Kidney (tissue), 13 donors: ENCODE measurements at regions not wholly inside any gene's neighbourhood (a gene's known extent, or its start where the extent isn't known, plus 50 kb on each side); places are given as distances from the start of the nearest gene placed in this dataset.

Source experiments
- DNase-seq, 5 donors: peaks; one replicate each; pipeline ENCODE4 v3.0.0-alpha.2; 2013 to 2020
- FAIRE-seq: peaks from 2 replicates; lab custom pipeline; 2012; peaks lifted over from hg19 to GRCh38; lab: Jason Lieb, UNC
- H3K27ac ChIP-seq, 2 donors: one replicate each; pipeline ENCODE4 v1.7.0; 2013; ENCODE audit warnings: low read depth in 2 of 2, low read length in 2 of 2, inconsistent platforms in 1 of 2
- H3K27me3 ChIP-seq: one replicate; pipeline ENCODE4 v1.7.1; 2013; ENCODE audit warnings: low read length, inconsistent platforms; ENCODE audit not compliant: control insufficient read depth, insufficient read depth
- H3K36me3 ChIP-seq, 3 donors: one replicate each; pipeline versions ENCODE4 v1.7.0 to v1.7.1; 2013; ENCODE audit warnings: low read length in 3 of 3, control low read depth in 1 of 3, inconsistent platforms in 1 of 3; ENCODE audit not compliant: insufficient read depth in 3 of 3, control insufficient read depth in 2 of 3
- H3K4me1 ChIP-seq, 3 donors: one replicate each; pipeline versions ENCODE4 v1.7.0 to v1.7.1; 2013; ENCODE audit warnings: low read length in 3 of 3, inconsistent platforms in 1 of 3, low read depth in 1 of 3; ENCODE audit not compliant: control insufficient read depth in 2 of 3, insufficient read depth in 2 of 3
- H3K4me3 ChIP-seq, 3 donors: one replicate each; pipeline versions ENCODE4 v1.7.0 to v1.8.1; 2013; ENCODE audit warnings: low read length in 3 of 3, control low read depth in 1 of 3, inconsistent platforms in 1 of 3
- H3K9ac ChIP-seq, 3 donors: one replicate each; pipeline versions ENCODE4 v1.7.0 to v1.7.1; 2013; ENCODE audit warnings: low read length in 3 of 3, control low read depth in 1 of 3, inconsistent platforms in 1 of 3
- H3K9me3 ChIP-seq, 3 donors: one replicate each; pipeline versions ENCODE4 v1.7.0 to v1.7.1; 2013; ENCODE audit warnings: low read length in 3 of 3, control low read depth in 1 of 3, inconsistent platforms in 1 of 3; ENCODE audit not compliant: control insufficient read depth in 2 of 3, insufficient read depth in 1 of 3
- CTCF ChIP-seq: IDR thresholded peaks from 3 replicates; pipeline ENCODE4 v1.5.1; 2012; ENCODE audit warnings: mild to moderate bottlenecking, moderate library complexity, borderline replicate concordance; ENCODE audit not compliant: insufficient read depth; ENCODE audit errors: extremely low read depth
- intact Hi-C: fragments of 100-400 bp; cut with DNase I; formaldehyde crosslinking; loops from one replicate; pipeline ENCODE4 v1.11.1; 2022
- donor health status: control.
- donor health status: control.
- donor health status: control.
- donor health status: control.
- donor health status: control.
- donor health status: DM: yes; HTN: yes; CAD: no.
- donor health status: Normal renal cell carcinoma (clear cell type).

- H3K9ac ChIP-seq = no peak overlapping the region
- no peak for TF ChIP-seq CTCF
- FAIRE-seq = no peak
- no peaks in the 10 kb centered on the region for H3K9me3 ChIP-seq
- no peaks in the 10 kb centered on the region for H3K36me3 ChIP-seq
- H3K27me3 ChIP-seq = no peaks in the 10 kb centered on the region
- H3K4me3 ChIP-seq = no peak overlapping the region
- no peaks in the 10 kb centered on the region for H3K4me1 ChIP-seq
- no peak overlapping the region for H3K27ac ChIP-seq
- no peak for DNase-seq
- intact Hi-C loops = no loop called here
Measured at GRCh38 chr12:91901381-91902074, 244.1 kb downstream of the BTG1 start.

GRCh38 chr12:91900971-91901370 is 244.7 kb downstream of the BTG1 start:
- H3K9ac ChIP-seq = no peak overlapping the region
- H3K9me3 ChIP-seq = no peaks in the 10 kb centered on the region
- TF ChIP-seq CTCF = no peak
- no peaks in the 10 kb centered on the region for H3K27me3 ChIP-seq
- no peak overlapping the region for H3K4me3 ChIP-seq
- H3K27ac ChIP-seq = no peak overlapping the region
- intact Hi-C loops = no loop called here
- no peak for DNase-seq
- FAIRE-seq = no peak
- H3K36me3 ChIP-seq = no peaks in the 10 kb centered on the region
- H3K4me1 ChIP-seq = no peaks in the 10 kb centered on the region

GRCh38 chr12:91899056-91899455 is 246.6 kb downstream of the BTG1 start:
- FAIRE-seq = no peak
- no peak for DNase-seq
- TF ChIP-seq CTCF = no peak
- no peaks in the 10 kb centered on the region for H3K4me1 ChIP-seq
- no peaks in the 10 kb centered on the region for H3K9me3 ChIP-seq
- H3K27me3 ChIP-seq = no peaks in the 10 kb centered on the region
- H3K4me3 ChIP-seq = no peak overlapping the region
- intact Hi-C loops = no loop called here
- H3K36me3 ChIP-seq = no peaks in the 10 kb centered on the region
- H3K27ac ChIP-seq = no peak overlapping the region
- H3K9ac ChIP-seq = no peak overlapping the region
